ENCODE measurements at regions not wholly inside any gene's neighbourhood (a gene's known extent, or its start where the extent isn't known, plus 50 kb on each side); places are given as distances from the start of the nearest gene placed in this dataset.

GRCh38 chr2:67516899-67517530 is 119.9 kb downstream of the ETAA1 start:
- peak; percentile 52 for DNase-seq (ENCODE audit: low spot score)

DNA sequence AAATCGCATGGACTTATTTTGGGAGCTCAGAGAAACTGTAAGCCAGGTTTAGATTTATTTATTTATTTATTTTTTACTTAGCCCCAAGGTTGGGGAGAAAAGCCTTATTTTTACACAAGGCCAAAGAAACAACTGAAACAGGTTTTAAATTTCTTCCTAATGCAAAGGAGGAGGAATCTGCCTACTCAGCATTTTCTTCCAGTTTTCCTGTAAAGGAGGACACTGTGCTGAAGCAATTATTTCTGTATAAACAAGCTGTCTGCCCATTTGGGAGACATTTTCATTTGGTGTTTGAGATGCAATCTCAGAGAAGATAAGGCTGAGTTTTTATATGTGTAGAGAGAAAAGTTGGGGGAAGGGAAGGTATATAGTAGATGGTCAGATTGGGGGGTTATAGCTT is 125.0 kb downstream of the ETAA1 start:
- DNase-seq (ENCODE audit: low spot score): no peak

GRCh38 chr2:67524213-67524612 is 127.1 kb downstream of the ETAA1 start:
- DNase-seq (ENCODE audit: low spot score): no peak

GRCh38 chr2:67524777-67525176 is 127.6 kb downstream of the ETAA1 start:
- no peak for DNase-seq (ENCODE audit: low spot score)

- DNase-seq (ENCODE audit: low spot score): no peak
Measured at GRCh38 chr2:67526283-67526682, 129.2 kb downstream of the ETAA1 start.

DNA sequence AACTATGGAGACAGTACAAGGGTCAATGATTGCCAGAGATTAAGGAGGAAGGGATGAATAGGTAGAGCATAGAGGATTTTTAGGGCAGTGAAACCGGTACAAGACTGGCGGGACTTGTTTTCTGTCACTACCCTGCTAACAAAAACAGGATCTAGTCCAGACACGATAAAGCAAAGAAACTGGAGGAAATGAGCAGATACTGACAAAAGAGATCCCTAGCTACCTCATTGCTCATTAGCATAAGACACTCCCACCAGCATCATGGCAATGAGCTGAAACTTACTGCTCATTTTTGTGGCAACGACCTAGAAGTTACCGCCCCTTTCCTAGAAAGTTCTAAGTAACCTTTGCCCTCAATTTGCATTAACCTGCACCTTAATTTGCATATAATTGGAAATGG is 131.2 kb downstream of the ETAA1 start:
- DNase-seq (ENCODE audit: low spot score): no peak

DNA sequence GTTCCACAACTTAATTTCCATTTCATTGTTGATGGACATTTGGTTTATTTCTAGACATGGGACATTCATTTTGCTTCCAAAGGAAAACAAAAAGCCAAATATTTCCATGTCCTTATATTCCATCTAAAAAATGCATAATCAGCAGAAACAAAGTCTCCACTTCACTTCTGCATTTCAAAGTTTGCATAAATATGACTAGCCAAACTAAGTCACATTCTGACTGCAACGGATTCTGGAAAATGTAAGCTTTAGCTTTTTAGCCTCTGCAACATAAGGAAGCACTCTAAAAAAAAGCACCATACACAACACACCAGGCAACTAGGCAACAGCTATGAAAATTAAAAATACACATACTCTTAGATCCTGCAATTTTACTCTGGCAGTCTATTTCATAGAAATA is 135.3 kb downstream of the ETAA1 start:
- no peak for DNase-seq (ENCODE audit: low spot score)

- DNase-seq (ENCODE audit: low spot score): no peak
Measured at GRCh38 chr2:67534745-67535144, 137.6 kb downstream of the ETAA1 start.

GRCh38 chr2:67540962-67541361 is 143.8 kb downstream of the ETAA1 start:
- DNase-seq (ENCODE audit: low spot score): no peak

DNA sequence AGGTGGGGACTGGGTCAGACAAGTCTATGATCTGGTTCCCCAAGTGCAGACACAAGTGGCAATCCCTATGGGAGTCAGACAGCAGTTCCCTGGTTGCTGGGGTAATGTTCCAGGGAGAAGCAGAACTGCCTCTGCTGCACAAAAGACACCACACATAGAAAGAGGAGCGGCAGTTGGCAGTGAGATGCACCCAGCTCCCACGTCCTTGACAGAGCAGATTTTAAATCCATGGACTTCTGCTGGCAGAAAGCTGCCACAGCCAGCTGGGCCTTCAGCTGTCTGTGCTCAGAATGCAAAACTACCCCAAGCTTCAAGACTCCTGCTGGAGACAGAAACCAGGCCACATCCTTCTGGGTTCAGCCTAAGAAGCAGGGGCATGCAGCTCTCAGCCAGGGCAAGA is 147.2 kb downstream of the ETAA1 start:
- no peak for DNase-seq (ENCODE audit: low spot score)

DNA sequence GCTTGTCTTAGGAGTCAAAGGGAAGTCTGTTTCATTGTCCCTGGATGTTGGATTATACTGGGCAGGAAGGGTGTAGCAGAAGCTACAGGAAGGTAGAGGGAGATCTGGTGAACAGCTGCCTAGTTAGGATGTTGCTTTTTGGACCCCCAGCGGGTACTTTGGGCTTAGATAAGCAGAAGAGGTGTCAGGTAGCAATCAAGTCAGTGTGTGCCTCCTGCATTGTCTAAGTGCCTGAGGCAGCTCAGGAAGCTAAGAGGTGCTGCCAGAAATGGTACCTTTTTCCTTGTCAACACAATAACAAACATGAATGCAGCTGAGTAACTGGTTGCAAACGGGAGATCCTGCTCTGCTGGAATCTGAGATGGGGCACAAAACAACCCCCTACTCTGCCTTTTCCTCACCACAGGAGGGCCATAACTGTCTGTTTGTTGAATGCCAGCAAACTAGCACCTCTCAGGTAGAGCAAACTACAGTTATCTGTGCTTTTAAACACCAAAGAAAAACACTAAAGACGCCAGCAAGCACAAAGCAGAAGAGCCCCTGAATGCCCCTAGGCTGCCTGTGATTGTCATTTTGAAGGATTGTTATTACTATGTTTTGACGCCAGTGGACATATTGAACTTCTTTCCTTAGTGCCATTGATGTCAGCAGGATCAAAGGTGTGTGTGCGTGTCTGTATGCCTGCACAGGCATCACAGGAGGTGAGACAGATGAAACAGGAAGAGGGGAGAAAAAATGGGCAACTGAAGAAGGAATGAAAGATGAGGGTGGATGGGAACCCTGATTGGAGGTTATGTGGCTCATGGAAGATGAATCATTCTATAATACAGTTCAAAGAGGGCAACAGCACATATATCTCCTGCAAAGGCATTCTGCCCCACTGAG is 151.4 kb downstream of the ETAA1 start:
- no peak for DNase-seq (ENCODE audit: low spot score)

DNA sequence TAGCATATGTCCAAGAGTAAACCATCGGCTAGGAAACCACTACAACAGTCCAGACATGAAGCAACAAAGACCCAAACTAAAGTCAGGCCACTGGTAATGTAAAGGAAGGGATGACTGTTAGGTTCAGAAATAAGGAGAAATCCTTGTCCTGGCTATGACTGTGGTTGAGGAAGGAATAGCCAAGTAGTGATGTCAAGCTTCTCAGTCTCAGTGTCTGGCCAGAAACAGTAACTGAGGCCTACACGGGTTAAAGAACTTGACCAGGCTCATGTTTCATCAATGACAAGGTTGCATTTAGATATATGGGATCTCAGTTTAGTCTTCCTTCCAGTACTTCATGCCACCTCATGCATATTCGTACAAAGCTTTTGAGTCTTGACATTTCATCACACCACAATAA is 162.0 kb downstream of the ETAA1 start:
- DNase-seq (ENCODE audit: low spot score): no peak

GRCh38 chr2:67560771-67561456 is 163.8 kb downstream of the ETAA1 start:
- no peak for DNase-seq (ENCODE audit: low spot score)

DNA sequence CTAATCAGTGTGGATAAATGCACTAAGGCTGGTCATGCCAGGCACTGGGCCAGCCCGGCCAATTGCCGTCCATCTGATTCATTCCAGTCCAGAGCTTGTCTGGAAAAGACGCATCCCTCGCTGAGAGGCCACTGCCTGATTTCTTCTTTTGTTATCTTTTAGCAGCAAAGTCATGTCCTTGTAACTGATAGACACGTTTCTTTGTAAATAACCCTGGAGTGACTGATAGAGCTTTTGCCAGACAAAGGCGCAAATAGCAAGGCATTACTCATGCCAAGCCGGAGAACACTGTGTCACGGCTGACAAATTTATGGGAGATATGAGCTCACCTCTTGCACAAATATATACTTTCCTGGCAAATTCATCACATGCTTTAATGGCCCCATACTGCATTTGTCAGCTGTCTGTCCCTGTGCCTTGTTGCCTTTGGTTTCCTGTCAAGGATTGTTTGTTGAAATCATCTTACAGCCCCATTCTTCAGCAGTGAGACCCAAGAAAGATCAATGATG is 164.4 kb downstream of the ETAA1 start:
- DNase-seq (ENCODE audit: low spot score): peak; percentile 46

DNA sequence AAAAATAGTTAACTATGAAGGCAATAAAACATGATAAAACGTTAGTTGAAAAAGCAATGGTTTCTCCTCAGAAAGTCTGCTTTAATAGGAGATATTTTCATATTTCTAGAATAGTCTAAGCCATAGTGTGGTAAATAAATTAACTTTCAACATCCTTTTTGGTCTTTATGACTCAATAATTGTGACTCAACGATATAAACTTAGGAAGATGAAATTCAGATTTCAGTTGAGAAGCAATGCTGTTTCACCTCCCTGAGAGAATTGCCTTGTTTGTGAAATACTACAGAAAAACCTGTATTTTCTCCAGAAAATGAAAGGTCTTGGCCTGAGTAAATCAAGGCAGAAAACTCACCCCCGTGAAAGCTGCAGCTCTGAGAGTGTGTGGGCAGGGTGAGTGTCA is 166.9 kb downstream of the ETAA1 start:
- no peak for DNase-seq (ENCODE audit: low spot score)

- no peak for DNase-seq (ENCODE audit: low spot score)
Measured at GRCh38 chr2:67564626-67565025, 167.5 kb downstream of the ETAA1 start.

DNA sequence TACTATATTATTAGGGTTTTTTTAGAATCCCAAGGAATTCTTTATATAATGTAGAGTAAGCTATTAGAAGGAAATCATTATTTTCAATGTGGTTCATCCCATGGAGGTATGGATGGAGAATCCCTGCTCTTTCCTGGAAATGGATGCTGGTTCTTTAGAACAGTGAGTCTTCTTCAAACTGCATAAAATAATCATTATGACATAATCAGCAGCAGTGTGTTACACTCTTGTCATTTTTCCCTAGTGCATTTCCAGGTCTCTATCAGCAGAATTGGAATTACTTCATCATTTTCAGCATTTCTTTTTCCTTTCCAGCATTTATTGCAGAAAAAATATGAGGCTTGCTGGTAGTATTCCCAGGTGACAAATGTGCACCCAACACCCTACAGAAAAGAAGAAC is 168.1 kb downstream of the ETAA1 start:
- DNase-seq (ENCODE audit: low spot score): no peak

DNA sequence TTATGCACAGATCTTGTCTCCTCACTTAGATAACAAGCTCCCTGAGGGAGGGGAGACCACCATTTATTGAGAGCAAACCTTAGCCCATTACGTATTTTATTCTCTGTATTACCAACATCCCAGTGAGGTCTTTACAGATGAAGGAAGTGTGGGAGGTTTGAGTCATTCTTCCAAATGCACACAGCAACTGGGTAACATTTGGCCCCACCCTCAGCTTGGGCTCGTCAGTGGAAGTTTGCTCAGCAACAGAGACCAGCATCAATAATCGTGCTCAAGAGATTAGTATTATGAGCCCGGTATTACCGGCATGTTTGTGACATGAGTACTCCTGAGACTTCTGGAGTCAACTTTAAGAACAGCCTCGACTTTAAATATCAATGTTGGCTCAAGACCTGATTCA is 168.6 kb downstream of the ETAA1 start:
- peak; percentile 26 for DNase-seq (ENCODE audit: low spot score)

- DNase-seq (ENCODE audit: low spot score): no peak
Measured at GRCh38 chr2:67566285-67566684, 169.2 kb downstream of the ETAA1 start.

DNA sequence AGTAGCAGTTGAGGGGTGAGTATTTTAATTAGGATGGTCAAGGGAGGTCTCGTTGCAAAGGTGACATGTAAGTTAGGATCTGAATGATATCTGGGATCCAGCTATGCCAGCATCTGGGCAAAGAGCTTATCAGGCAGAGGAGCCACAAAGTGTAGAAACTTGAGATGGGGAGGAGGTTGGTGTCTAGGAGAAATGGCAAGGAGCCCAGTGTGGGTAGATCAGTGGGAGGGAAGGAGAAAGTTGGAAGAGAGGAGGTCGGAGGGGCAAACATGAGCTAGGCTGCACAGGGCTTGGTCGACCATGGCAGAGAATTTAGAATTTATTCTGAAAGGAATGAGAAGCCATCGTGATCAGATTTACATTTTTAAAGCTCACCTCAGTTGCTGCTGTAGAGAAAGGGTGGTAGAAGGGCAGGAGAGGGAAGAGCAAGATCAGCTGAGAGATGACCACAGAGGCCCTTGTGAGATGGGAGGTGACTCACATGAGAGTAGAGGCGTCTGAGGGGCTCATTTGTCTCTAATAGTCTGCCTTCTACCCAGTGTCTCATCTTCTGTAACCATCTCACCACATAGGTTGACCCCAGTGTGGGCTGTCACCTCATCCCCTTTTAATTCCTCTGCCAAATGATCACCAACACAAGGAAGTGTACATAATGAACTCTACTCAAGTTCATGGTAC is 170.0 kb downstream of the ETAA1 start:
- no peak for DNase-seq (ENCODE audit: low spot score)

DNA sequence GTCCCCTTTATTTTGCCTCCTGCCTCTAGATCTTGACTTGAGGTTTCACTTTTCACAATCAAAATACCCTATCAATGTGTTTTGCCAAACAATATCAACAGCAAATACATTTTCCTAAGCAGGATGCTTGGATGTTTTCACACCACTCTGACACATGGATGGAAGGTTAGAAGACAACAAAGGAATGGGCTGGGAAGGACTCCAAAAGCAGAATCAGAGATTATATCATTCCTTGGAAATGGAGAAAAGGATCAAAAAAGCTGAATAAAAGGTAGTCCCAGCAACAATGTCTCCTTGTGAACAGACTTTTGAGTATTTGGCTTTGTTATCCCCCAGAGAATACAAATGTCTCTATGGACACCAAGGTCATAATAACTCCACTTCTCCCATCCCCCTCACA is 170.8 kb downstream of the ETAA1 start:
- DNase-seq (ENCODE audit: low spot score): no peak

DNA sequence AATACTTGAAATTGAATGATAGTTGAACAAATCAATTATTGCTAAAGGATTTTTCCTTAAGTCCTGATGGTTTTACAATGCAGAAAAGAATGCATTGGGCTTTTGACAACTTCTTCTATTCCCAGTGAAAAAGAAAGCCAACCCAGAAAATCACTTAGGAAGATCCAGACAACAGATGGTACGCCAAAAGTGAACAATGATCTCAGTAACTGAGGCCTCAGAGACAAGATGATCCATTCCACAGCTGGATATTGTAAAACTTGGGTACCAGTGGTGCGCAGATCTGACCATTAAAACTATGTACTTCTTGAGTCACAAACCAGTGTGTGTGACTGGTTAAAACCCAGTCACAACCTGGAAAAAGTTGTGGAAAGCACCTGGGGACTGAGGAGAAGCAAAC is 173.5 kb downstream of the ETAA1 start:
- no peak for DNase-seq (ENCODE audit: low spot score)

Measured in AG08396 (cell line).